GM04504 (cell line): ENCODE measurements at regions not wholly inside any gene's neighbourhood (a gene's known extent, or its start where the extent isn't known, plus 50 kb on each side); places are given as distances from the start of the nearest gene placed in this dataset.
A peak's percentile ranks its signal among the peaks of the same experiment; 100 is the strongest.

Experiments
- DNase-seq: peaks from one replicate; pipeline ENCODE4 v3.0.0-alpha.2; 2012; ENCODE audit warnings: low read depth

- DNase-seq: no peak
Measured at GRCh38 chr9:81390792-81391456, 298.4 kb downstream of the TLE1 start.

DNA sequence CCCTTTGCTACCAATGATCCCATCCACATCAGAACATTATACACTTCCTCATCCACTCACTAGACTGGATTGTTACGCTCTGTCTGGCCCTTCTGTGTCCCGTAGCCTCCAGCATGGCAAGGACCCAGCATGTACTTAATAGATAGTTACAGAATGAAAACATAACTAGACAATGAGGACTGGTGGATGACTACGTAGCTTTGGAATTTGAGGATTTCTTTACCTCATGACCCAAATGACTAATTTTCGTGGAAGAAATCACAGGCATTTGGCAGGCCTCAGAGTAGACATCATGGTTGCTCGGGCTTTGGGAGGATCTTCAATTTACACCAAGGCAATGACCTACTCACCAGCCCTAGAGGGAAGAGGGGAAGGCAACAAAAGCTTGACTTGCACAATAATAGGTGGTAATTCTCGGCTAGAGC, 299.8 kb downstream of the TLE1 start:
- peak; percentile 95 for DNase-seq

GRCh38 chr9:81388831-81389230, 300.5 kb downstream of the TLE1 start:
- DNase-seq: no peak

GRCh38 chr9:81387360-81388106, 301.8 kb downstream of the TLE1 start:
- no peak for DNase-seq

DNA sequence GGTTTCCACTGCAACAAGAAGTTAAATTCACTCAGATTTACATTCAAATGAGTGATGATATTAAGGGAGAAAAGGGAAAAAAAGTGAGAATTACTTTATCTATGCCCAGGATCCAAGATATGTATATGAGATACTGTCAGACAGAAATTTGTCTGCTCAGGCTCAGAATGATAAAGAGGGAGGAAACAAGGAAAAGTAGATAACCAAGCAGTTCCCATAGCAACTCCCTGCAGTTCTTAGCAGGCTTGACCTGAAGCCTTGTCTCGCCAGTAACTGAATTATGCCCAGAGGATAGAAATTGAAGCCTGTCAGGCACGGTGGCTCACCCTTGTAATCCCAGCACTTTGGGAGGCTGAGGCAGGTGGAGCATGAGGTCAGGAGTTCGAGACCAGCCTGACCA, 304.4 kb downstream of the TLE1 start:
- no peak for DNase-seq

GRCh38 chr9:81382281-81382680, 307.1 kb downstream of the TLE1 start:
- no peak for DNase-seq

- DNase-seq: no peak
Measured at GRCh38 chr9:81381694-81382093, 307.7 kb downstream of the TLE1 start.

DNA sequence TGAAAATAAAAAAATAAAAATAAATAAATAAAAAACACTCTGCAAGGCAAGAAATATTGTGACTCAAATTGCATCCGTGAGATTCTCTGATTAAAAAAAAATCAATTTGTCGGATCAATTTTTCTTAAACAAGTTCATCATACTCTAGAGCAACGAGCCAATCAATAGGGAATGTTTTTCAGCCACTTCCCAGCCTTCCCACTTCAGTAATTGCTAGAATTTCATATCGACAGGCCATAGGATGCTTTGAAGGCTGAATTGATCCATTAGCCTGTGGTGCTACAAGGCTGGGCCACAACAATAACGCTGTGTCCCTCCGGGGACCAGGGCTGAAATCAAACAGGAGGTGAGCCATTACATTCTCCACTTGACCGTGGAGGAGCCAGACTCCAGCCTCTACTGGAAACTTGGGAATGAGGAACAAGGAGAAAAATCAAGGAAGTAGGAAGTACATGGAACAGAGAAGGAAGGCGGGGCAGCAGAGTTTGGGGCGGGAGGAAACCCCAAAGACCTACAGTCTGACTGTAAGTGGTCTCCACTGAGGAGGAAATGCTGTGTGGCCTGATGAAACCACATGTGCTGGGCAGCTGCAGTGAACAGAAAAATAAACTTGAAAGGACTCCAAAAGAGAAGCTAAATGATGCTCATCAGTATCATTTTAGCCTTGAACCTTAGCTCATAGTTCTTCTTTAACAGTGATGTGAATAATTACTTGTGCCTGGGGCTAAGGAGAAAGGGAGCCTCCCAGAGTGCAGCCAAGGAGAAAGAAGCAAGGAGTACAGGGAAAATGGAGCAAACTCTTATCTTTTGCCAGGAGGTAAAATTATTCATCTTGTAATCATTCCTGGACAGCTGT, 308.6 kb downstream of the TLE1 start:
- no peak for DNase-seq

GRCh38 chr9:81379655-81380054, 309.7 kb downstream of the TLE1 start:
- no peak for DNase-seq

DNA sequence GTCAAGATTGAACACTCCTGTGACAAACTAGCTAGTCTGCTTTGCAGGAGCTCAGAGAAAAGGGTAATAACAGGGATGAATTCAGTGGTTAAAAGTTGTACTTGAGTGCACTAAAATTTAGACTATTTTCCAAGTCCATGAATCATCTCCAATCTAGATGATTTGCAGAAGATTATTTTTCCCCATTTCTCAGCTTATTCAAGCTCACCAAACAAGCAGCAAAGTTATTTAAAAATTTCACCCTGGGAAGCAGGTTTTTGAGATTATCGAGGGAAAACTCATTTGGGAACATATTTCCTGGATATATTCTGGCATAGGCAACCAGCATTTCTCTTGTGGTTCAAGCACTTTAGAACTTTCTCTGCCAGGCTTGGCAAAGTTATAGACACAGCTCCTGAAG, 311.4 kb downstream of the TLE1 start:
- DNase-seq: no peak

GRCh38 chr9:81377320-81377719, 312.0 kb downstream of the TLE1 start:
- DNase-seq: no peak

DNA sequence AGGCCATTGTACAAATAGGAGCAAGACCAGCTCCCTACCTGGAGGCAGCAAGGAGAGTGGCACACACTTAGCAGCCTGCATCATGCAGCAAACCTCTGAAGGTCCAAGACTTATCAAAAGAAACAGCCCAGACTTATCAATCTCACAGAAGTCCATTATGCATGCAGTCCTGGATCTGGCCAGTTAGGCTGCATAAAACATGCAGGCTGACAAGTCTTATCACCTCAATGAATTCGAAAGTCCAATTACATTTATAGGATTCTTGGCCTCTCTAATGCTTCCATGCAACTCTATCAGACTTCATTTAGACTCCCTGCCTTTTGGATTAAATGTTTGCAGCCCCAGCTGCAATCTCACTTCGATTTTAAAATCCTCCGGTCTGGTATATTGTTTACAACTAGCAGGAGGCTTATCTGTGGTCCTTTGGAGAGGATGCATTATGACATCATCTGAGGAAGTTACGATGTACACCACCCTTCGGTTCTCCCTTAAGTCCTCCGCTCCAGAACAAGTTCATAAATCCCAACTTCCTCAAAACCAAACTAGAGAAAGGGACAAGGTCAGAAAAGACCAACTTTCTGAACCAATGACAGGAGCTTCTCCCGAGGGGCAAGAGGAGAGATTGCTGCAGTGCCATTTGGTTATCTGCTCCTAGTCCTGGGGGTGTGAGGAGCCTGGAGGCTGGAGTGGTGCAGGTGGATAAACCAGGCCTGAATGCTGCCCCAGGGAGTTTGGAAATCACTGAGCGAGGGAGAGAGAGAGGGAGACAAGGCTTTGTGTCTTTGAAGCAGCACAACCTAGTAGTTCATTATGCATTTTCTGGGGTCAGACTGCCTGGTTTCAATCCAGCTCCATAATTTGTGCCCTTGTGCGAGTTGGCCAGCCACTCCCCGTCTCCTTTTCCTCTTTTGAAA, 313.9 kb downstream of the TLE1 start:
- DNase-seq: no peak

DNA sequence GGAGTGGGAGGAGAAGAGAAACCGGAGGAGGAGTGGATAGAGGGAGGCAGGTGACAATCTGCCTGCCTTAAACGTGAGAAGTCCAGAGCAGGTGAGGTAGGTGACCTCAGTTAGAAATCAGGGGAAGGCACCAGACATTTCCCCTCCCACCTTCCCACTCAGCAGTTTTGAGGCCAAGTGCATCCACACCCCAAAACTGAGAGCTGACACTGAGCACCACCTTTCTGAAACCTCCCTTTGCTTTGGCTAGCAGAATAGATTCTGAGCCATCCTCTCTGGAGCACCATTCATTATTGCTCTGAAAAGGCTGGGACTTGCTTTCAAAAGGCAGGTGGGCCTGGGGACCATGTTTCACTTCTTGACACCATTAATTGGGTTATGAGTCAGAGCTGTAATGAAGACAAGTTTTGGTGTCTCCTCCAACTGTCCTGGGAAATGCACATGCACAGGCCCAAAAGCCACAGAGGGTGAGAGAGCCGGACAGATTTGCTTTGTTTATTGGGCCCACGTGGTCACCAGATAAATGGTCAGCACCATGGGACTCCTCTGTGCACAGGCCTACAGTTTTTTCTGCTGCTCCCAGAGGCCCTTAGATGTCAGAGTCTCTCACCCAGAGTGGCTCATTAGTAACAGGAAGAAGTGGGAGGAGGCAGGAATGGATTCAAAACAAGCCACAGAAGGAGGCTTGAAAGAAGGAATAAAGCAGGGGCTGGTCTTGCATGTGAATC, 314.7 kb downstream of the TLE1 start:
- DNase-seq: no peak

DNA sequence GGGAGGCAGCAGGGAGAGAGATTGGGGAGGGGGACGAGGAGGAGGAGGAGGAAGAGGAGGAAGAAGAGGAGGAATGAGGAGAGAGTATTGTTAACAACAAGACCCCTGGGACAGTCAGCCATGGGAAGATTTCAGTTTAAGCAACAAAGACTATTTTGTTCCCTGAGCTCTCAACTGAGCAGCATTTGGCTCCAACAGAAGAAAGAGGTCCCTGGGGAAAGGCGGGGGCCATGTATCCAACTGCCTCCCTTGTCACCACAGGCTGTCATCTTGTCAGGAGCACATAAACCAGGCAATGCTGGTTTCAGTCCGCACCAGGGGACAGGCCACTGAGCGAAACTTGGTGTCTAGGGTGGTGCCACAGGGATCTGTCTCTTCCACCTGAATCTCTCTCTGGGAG, 316.1 kb downstream of the TLE1 start:
- DNase-seq: no peak

DNA sequence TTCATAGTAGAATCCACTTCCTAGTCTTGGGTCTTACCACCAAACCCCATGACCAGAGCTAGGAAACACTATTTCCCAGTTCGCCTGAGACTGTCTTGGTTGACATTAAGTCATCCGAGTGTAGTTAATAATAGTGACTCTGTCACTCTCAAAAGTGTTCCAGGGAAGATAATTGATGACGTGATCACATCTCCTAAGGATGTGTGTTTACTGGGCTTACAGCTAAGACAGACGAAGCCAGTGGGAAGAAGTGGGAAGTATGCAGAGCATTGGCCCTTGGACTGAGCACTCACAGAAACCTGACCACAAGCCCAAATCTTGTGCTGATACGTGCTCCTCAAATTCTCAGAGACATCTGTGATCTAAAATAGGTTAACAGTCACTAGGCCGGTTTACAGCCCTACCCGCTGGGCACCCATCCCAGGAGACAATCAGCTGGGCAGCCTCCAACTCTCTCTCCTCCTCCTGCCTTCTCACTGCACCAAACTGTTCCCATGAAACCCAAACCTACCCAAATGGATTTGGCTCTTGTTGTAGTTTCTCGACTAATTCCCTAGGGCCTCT, 316.6 kb downstream of the TLE1 start:
- no peak for DNase-seq

DNA sequence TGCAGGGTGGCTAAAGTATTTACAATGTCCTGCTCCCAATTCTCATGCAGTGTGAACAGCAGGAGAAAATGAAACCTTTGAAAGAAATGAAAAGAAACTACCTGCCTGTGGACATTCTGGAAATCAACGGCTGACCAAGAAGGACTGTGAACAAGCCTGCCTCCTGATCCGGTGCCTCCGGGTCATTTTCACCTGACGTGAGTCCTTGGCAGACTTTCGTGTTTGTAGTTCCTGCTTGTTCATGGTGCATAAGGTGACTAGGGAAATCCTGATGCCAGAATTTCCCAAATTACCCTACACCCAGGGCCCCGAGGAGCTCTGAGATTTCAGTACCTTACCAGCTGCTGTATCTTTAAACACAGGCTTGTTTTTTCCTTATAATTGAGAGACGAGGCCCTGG, 317.5 kb downstream of the TLE1 start:
- DNase-seq: no peak

DNA sequence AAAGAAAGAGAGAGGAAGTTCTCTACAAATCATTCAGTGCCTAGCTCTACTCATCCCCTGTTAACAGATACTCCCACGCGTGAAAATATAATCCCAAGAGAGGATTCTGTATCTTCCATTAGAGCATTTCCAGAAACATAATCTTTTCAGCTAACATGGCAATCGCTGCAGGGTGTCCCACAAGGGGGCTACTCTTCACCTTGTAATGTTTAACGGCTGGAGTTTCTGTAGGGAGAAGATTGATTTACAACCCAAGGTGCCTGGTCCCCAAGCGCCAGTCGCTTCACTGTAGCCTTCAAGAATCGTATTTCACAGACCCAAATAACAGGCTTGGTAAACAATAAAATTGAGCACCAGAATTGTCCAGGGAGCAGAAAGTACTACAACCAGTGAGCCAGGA, 318.7 kb downstream of the TLE1 start:
- DNase-seq: no peak

DNA sequence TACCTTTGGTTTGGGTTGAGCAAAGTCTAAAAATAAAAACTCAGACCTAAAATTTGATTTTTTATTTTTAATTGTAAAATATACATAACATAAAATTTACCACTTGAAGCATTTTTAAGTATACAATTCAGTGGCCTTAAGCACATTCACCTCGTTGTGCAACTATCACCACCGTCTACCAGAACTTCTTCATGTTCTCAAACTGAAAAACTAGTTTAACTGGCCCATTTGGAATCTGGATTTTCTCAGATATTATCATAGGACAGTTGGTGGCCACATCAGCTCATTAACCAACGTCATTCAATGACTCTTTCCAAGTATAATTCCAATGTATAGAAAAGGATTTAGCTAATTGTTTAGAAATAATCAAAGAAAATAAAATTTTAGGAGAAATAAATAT, 319.3 kb downstream of the TLE1 start:
- no peak for DNase-seq

DNA sequence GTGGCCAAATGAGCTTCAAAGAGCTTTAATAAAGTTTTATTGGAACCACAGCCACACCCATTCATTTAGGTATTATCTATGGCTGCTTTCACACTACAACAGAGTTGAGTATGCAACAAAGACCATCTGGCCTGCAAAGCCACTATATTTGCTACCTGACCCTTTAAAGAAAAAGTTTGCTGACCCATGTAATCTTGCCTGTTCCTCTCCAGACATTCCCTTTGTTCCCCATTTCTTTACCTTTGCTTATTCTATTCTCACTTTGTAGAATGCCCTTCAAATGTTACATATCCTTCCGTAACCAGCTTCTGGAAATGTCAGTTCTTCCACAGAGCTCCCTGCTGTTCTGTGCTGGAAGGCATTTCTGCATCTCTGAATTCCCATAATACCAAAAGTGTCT, 320.2 kb downstream of the TLE1 start:
- DNase-seq: no peak

DNA sequence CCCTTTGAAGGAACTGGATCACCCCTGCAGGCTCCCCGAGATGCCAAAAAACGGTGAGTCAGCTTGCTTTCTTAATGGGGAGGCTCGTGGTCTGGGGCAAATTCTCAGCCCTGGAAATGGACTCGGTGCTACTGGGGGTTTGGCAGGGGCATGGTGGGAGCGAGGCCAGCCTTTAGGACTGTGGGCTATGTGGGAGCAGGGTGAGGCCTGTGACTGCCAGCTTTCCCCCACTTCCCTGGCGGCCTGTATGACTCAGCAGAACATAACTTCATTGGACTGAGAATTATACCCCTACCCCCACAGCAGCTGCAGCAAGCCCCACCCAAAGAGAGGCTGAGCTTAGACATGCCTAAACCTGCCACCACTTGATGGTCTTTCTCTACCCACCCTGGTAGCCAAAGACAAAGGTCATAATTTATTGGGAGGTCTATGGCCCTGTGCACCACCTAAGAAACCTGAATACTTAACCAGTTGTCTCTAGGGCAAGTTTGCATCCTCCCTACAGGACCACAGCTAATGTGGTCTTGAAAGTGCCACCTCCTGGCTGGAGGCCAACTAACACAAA, 325.3 kb downstream of the TLE1 start:
- DNase-seq: no peak

DNA sequence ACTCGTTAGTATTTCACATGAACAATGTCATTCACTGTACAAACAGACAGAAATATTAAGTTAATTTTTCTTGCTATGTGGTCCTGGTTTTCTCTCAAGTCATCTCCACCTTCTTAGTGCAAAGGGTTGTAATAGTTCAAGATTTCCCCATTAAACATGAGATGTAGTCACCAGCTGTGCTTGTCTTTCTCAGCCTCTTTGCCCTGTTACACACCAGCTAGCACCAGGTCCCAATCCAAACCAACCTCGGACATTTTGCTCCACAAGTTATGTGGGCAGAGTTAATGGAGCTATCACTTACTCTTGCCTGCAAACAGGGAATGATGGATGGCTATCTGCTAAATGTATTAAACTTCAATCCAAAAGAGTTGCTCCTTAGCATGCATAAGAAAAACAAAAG, 328.1 kb downstream of the TLE1 start:
- no peak for DNase-seq
